Thyroid gland (tissue), 4 donors: ENCODE measurements at regions not wholly inside any gene's neighbourhood (a gene's known extent, or its start where the extent isn't known, plus 50 kb on each side); places are given as distances from the start of the nearest gene placed in this dataset.

ENCODE experiments used
- DNase-seq, 2 donors: peaks; one replicate each; pipeline ENCODE4 v3.0.0-alpha.2; 2019
- H3K27ac ChIP-seq, 3 donors: fragments of 200-600 bp; sonication (generic); 1 replicate in 2 of 3; 2 replicates in 1 of 3; pipeline ENCODE4 v1.5.1; 2016 to 2019; ENCODE audit warnings: mild to moderate bottlenecking in 1 of 3, moderate library complexity in 1 of 3
- H3K27me3 ChIP-seq: fragments of 200-600 bp; sonication (generic); one replicate; pipeline ENCODE4 v1.5.1; 2019
- H3K36me3 ChIP-seq, 2 donors: fragments of 200-600 bp; sonication (generic); one replicate each; pipeline ENCODE4 v1.5.1; 2016 to 2019
- H3K4me1 ChIP-seq, 2 donors: fragments of 200-600 bp; sonication (generic); one replicate each; pipeline ENCODE4 v1.5.1; 2017 to 2019
- H3K4me3 ChIP-seq, 3 donors: fragments of 200-600 bp; sonication (generic); replicated peaks in 1 of 3; 1 replicate in 2 of 3; 2 replicates in 1 of 3; pipeline ENCODE4 v1.5.1; 2016; ENCODE audit warnings: mild to moderate bottlenecking in 1 of 3
- H3K9me3 ChIP-seq: fragments of 200-600 bp; sonication (generic); one replicate; pipeline ENCODE4 v1.5.1; 2017
- POLR2A ChIP-seq, 2 donors: fragments of 450-650 bp; IDR thresholded peaks; one replicate each; pipeline ENCODE4 v1.6.1; 2017; ENCODE audit warnings: antibody characterized with exemption in 2 of 2, mild to moderate bottlenecking in 2 of 2, moderate library complexity in 1 of 2
- WGBS, 2 donors: methylation state at CpG; one replicate each; pipeline ENCODE4 v1.1.5; 2017; 5-methylcytosine and 5-hydroxymethylcytosine counted together
- intact Hi-C: fragments of 100-400 bp; cut with DNase I; formaldehyde crosslinking; loops from one replicate; pipeline ENCODE4 v1.15.1; 2023
- TF ChIP-seq, protein P1 (sequence below), 6 experiments: fragments of 200-600 bp in 3 of 6; fragments of 450-650 bp in 3 of 6; sonication (generic) in 3 of 6; IDR thresholded peaks; one replicate each; pipeline ENCODE4 v1.5.1; 2016 to 2019; ENCODE audit warnings: antibody characterized with exemption in 6 of 6, mild to moderate bottlenecking in 2 of 6, inconsistent platforms in 1 of 6, moderate library complexity in 1 of 6

DNA sequence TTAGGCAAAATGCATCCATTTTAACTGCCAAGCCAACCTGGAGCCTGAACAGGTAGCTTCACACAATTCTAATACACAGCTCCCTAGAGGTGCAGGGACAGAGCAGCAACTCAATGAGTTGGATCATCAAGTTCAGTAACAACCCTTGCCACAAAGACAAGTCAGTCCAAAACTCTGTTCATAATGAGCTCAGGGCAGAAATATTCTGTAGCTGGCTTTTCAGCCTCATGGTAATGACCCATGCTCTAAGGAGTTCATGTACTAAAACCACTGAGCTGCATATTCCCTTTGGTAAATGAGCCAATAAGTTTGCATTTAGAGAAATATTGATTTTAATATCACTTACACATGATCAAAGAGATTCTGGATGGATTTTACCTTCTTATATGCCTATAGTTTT lies 316.1 kb downstream of the SEC23A start:
- no peaks in the 10 kb centered on the region for H3K4me1 ChIP-seq
- H3K27me3 ChIP-seq, result no peaks in the 10 kb centered on the region
- TF ChIP-seq, protein P1, sequence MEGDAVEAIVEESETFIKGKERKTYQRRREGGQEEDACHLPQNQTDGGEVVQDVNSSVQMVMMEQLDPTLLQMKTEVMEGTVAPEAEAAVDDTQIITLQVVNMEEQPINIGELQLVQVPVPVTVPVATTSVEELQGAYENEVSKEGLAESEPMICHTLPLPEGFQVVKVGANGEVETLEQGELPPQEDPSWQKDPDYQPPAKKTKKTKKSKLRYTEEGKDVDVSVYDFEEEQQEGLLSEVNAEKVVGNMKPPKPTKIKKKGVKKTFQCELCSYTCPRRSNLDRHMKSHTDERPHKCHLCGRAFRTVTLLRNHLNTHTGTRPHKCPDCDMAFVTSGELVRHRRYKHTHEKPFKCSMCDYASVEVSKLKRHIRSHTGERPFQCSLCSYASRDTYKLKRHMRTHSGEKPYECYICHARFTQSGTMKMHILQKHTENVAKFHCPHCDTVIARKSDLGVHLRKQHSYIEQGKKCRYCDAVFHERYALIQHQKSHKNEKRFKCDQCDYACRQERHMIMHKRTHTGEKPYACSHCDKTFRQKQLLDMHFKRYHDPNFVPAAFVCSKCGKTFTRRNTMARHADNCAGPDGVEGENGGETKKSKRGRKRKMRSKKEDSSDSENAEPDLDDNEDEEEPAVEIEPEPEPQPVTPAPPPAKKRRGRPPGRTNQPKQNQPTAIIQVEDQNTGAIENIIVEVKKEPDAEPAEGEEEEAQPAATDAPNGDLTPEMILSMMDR (IDR thresholded peaks at IDR 0.05), result no peak
- no peak for TF ChIP-seq POLR2A (IDR thresholded peaks at IDR 0.05)
- no peak overlapping the region for H3K4me3 ChIP-seq
- intact Hi-C loops, result no loop called here
- no peak overlapping the region for H3K27ac ChIP-seq
- H3K9me3 ChIP-seq, result no peaks in the 10 kb centered on the region
- H3K36me3 ChIP-seq, result no peaks in the 10 kb centered on the region
- no peak for DNase-seq

DNA sequence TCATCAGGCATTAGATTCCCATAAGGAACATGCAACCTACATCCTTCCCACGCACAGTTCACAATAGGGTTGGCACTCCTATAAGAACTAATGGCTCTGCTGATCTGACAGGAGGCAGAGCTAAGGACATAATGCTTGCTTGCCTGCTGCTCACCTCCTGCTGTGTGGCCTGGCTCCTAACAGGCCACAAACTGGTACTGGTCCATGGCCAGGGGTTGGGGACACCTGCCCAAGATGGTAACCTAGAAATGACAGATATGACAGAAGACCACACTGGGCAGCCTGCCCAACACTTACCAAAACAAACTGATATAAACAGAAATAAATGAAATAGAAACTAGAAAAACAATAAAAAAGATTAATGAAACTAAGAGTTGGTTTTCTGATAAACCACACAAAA lies 325.6 kb downstream of the SEC23A start:
- WGBS, 2 donors, result 89 to 92% methylated on average over 1 of the region's 1 CpG
- Histone ChIP-seq H3K4me1 (no peaks in the 10 kb centered on the region), H3K27ac (no peak overlapping the region), H3K9me3 (no peaks in the 10 kb centered on the region), H3K4me3 (no peak overlapping the region), H3K27me3 (no peaks in the 10 kb centered on the region), H3K36me3 (no peaks in the 10 kb centered on the region)
- no peak for TF ChIP-seq POLR2A (IDR thresholded peaks at IDR 0.05)
- TF ChIP-seq, protein P1 (IDR thresholded peaks at IDR 0.05), result no peak
- DNase-seq, result no peak
- intact Hi-C loops, result no loop called here

DNA sequence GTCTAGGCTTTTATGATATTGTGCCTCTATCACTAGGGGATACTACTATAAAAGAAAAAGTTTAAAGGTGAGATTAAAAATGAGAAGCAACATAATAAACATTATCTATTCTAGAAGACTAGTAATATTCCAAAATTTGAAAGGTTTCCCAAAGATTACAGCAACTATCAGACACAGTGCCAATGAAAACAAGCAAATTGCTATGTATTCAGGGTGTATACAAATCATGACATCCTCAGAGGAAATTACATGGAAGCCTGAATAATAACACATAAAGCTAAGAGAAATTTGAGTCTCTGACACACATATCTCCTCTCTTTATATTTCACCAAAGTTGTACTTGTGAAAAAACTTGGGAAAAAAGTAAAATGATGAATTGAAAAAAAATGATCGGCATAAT lies 327.0 kb downstream of the SEC23A start:
- TF ChIP-seq POLR2A (IDR thresholded peaks at IDR 0.05), result no peak
- TF ChIP-seq, protein P1 (IDR thresholded peaks at IDR 0.05), result no peak
- no peak overlapping the region for H3K4me3 ChIP-seq
- no peaks in the 10 kb centered on the region for H3K27me3 ChIP-seq
- H3K9me3 ChIP-seq, result no peaks in the 10 kb centered on the region
- H3K27ac ChIP-seq, result no peak overlapping the region
- intact Hi-C loops, result no loop called here
- H3K4me1 ChIP-seq, result no peaks in the 10 kb centered on the region
- no peak for DNase-seq
- no peaks in the 10 kb centered on the region for H3K36me3 ChIP-seq
- WGBS, 2 donors, result 80 to 89% methylated on average over 1 of the region's 1 CpG

DNA sequence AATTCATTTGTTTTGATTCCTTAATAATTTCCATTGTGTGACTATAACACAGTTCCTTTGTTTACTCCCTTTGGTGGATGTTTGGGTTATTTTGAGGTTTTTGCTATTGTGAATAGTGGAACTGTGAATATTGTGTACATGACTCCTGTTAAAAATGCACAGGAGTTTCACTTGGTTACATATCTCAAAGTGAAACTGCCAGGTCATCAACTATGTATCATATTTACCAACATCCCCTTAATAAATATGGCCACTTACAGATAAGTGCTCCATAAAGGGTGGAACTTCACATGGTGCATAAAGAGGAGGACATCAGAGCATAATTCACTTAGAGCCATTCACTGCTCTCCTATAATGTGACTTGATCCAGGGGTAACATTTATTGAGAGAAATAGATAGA lies 328.9 kb downstream of the SEC23A start:
- H3K9me3 ChIP-seq, result no peaks in the 10 kb centered on the region
- DNase-seq, result no peak
- H3K4me1 ChIP-seq, result no peaks in the 10 kb centered on the region
- H3K4me3 ChIP-seq, result no peak overlapping the region
- no peak overlapping the region for H3K27ac ChIP-seq
- H3K27me3 ChIP-seq, result no peaks in the 10 kb centered on the region
- no peaks in the 10 kb centered on the region for H3K36me3 ChIP-seq
- no peak for TF ChIP-seq POLR2A (IDR thresholded peaks at IDR 0.05)
- TF ChIP-seq, protein P1 (IDR thresholded peaks at IDR 0.05), result no peak
- intact Hi-C loops, result no loop called here

DNA sequence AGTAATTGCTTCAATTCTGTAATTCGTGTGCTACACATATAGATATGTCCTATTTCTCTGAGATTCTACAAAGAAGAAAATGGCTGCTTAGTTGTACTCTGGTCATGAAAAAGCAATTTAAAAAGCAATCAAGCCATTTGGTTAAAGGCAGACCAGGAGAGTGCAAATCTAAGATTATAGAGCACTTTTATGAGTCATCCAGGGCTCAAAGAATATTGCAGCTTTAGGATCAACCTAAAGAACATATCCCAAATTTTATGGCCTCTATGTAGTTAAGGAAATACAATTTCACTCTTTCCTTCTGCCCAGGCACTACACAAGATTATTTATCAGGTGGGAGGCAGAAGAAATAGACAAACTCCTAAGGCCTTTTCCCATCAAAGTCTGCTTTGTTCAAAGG lies 332.8 kb downstream of the SEC23A start:
- no peak overlapping the region for H3K4me3 ChIP-seq
- no peaks in the 10 kb centered on the region for H3K4me1 ChIP-seq
- no peaks in the 10 kb centered on the region for H3K27me3 ChIP-seq
- TF ChIP-seq POLR2A (IDR thresholded peaks at IDR 0.05), result no peak
- TF ChIP-seq, protein P1 (IDR thresholded peaks at IDR 0.05), result no peak
- no peak for DNase-seq
- H3K9me3 ChIP-seq, result no peaks in the 10 kb centered on the region
- intact Hi-C loops, result no loop called here
- H3K27ac ChIP-seq, result no peak overlapping the region
- H3K36me3 ChIP-seq, result no peaks in the 10 kb centered on the region
- 81 to 92% methylated on average over 1 of the region's 1 CpG for whole genome bisulfite sequencing, 2 donors
